Activated gamma-delta T cell treated with Interleukin-2 at 50 U/mL for 16 hours (primary cell): ENCODE measurements at regions not wholly inside any gene's neighbourhood (a gene's known extent, or its start where the extent isn't known, plus 50 kb on each side); places are given as distances from the start of the nearest gene placed in this dataset.

Experiments
- DNase-seq: peaks from one replicate; pipeline ENCODE4 v3.0.0-alpha.2; 2020

DNA sequence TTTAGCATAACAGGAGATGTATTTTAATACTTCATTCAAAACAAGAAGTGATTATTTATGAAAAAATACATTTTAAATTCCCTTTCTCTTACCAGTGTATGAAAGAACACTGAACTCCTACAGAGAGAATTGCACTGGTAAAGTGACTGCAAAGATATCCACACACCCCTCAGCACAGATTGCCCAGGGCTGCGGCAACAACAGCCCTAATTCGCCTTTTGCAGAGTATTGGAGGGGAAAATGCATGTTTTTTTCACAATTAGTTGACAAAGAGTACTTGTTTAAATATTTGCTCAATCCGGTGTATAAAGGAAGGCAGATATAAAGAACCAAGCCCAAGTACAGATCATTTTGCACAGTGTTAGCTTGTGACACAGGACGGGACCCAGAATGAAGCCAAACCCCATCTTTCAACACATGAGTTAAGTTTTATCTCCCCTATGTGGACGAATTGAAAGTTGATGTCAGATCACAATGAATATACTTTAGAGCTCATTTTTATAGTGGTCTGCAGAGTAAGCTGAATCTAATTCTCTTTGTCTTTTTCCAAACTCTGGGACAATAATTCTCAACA lies 551.4 kb upstream of the IGFBP7 start:
- no peak for DNase-seq

DNA sequence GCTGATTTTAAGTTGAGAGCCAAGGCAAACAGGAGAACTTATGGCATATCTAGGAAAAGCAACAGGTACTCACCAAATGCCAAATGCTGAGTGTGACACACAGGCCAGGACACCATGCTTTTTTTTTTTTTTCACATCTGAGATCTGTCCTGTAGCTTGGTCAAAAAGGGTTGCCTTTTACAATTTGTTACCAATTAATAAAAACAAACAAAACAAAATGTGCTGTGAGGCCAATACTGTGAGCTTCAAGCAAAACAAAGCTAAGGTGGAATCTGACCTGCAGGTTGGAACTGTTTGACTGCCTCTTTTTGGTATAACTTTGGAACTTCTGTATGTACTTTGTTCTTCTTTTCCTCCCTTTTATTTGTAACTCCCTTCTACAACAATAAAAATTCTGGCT lies 548.5 kb upstream of the IGFBP7 start:
- no peak for DNase-seq

DNA sequence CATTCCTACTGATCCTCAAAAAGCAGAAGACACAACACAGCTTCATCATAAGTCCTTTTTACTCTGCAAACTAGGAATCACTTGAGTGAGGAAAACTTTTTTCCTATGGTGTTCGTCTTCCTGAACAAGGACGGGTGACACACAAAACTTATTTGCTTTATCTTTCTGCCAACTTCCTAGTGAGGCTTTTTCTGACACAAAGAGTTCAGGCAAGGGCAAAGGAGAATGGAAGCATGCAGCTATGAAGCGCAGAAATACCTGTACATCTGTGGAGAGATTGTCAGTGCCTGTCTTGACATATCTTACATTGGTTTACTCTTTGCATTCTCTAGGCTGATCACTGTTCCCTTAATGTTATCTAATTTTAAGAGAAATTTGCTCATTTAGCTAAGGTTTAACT lies 548.0 kb upstream of the IGFBP7 start:
- DNase-seq = no peak

DNA sequence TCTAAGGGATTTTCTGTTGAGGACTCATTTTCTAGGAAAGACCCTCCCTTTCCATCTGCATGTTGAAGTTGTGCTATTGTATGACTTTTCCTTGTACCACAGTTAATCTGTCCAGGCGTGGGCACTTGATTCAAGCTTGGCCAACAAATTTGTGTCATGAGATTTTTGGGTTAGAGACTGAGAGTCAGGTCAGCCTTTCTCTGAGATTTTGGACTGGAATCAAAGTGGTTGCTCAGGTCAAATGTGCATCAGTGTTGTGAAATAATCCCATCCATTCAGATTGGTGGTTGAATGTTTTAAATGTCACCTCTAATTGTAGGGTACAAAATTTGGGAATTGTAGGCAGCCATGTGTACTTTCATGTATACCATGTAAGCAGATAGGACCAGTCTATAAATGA lies 545.2 kb upstream of the IGFBP7 start:
- no peak for DNase-seq

DNA sequence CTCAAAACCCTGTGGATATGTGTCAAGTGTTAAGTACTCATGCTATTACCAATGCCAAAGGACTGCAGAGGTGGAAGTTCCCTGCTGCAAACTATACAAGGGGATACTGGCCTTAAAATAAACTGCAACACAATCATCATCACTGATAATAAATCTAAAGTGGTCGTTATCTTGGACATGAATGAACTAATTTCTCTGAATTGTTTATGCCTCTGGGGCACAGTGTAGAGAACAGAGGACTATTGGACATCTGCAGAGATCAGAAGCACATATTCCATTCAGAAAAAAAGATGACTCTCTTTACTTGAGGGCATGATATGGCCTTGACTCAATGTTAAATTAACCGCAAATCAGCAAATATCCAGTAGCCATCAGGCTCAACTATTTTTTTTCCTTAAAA lies 542.6 kb upstream of the IGFBP7 start:
- no peak for DNase-seq

DNA sequence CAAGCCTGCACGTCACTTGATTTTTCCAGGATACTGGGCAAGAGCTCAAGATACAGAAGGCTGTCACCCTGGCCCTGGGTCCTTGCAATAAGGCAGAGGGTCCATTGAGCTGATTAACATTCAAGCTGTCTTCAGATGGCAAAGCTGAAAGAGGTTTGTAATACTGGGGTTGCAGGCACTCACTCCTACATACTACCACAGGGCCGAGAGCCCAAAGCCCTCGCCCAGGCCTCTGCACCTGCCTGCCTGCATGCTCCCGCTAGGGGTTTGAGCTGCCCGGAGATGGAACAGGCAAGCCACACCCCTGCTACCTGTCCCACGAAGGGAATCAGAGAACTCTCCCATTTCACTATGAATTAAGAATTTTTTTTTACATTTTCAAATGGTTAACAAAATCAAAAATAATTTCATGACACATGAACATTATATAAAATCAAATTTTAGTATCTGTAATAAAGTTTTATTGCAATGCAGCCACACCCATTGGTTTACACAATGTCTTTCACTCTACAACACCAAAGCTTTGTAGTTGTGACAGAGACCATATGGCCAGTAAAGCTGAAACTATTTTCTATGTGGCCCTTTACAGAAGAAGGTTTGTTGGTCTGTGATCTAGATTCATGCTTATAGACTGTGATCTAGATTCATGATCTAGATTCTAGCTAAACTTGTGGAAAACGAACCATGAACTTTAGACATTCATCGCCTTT lies 530.4 kb upstream of the IGFBP7 start:
- no peak for DNase-seq

DNA sequence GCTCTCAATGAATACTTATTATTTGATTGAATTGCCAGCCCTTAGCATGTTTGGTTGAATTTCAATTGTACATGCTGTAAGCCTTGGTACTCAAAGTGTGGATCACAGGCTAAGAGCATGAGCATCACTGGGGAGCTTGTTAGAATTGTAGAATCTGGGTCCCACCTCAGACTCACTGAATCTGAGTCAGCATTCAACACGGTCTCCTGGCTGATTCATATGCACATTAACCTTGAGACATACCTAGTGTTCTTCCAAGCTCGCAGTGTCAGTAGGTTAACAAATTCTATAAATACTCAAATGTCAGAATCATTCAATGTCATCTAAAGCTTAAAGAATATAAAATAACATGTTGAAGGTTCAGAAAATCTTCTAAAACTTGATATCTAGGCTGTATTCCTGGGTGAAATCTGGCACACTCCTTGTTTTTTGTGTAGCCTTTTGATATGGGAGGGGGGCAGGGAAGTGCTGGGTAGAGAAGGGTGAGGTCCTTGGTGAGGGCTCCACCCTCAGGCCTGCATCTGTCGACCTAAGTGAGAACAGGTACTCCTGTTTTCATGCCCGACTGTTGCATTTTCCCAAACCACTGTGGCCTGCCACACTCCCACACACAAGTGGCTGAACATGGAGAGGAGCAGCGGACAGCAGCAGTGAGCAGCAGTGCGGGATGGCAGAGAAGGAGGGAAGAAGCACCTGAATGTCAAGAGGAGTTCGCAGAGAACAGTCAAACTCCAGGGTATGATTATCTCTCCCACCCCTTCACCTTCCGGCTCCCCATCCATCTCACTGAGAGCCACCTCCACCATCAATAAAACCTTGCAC lies 529.6 kb upstream of the IGFBP7 start:
- DNase-seq = no peak

DNA sequence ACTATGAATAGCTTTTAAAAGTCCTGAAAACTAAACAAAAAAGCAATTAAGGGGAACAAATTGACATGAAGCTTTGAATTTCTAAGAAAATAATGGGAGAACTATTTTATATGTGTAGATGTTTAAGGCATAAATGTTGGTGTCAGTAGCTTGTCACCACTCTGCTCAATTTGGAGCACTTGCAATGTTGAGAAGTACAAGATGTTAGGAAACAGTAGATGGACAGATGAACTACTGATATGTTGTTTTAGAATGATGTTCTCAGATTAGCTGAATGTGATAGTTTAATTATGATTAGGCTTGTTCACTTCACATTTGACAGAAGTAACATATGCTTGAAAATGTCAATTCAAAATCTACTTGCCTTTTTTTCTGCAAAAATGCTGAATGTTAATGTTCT lies 525.7 kb upstream of the IGFBP7 start:
- no peak for DNase-seq

DNA sequence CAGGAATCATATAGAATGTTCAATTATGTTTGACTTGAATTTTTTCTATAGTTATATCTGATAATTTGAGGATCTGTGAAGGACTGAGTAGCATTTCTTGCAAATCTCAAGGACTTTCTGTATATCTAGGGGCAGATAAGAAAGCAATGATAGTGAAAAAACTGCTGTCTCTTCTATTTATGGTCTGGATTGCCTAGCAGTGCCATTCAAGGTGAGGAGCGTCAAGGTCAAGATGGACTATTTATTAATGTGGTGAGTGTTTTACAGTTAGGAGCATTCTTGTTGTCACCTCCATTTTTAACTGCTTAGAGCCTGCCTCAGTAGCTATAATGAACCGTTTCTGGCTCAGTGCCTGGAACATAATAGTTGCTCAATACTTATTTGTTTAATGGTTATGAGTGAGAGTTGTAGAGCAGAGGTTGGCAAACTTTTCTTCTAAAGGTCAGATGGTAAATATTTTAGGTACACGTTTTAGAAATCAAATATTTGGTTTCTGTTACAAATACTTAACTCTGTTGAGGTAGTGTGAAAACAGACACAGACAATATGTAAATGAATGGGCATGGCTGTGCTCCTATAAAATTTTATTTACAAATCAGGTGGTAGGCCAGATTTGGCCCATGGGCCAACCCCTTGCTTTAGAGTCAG lies 523.2 kb upstream of the IGFBP7 start:
- no peak for DNase-seq

DNA sequence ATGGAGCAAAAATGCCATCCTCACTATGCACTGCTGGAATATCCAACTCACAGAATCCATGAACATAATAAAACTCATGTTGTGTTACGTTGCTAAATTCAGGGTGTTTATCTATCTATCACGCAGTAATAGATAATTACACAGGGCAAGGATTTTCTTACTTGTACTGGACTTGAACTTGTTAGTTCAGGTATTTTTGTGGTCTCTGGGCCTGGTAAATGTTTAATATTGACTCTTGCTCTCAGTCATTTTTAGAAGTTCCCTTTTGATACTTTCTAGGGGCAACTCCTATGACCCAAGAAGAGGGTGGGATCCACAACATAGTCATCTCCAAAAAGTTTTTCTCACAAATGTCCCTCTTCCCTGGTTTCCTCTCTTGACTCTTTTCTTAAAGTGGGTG lies 522.4 kb upstream of the IGFBP7 start:
- no peak for DNase-seq

DNA sequence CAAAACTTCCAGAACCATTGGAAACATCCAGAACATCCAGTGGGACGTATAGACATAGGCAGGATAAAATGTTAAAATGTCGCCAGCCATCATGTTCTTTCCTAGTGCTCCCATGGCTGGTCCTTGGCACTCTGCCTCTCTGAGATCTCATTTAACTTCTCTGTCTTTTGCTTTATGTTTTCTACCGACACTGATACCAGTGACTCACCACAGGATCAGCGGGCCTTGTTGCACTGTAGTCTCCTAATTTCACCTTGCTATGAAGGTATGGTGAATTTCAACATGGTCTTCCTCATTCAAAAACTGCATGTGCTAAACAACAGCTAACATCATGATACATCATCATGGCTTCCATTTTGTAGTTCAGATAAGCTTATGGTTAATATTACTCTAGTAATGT lies 521.0 kb upstream of the IGFBP7 start:
- no peak for DNase-seq

DNA sequence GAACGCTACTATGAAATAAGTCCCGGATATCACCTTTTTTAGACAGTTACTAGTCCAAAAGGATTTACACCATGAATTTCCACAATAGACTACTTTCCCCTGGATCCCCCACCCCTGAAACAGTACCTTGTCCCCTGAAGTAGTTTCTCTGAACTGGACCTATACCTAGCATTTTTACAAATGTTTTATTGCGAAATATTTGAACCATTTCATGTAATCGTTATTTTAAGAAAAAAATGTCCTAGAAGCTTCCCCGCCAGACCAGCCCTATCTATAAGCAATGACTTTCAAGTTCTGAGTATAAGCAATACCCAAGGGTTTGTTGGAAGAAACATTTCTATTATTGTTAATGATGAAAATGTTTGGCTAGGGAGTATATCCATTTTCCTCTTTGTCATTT lies 517.8 kb upstream of the IGFBP7 start:
- no peak for DNase-seq

DNA sequence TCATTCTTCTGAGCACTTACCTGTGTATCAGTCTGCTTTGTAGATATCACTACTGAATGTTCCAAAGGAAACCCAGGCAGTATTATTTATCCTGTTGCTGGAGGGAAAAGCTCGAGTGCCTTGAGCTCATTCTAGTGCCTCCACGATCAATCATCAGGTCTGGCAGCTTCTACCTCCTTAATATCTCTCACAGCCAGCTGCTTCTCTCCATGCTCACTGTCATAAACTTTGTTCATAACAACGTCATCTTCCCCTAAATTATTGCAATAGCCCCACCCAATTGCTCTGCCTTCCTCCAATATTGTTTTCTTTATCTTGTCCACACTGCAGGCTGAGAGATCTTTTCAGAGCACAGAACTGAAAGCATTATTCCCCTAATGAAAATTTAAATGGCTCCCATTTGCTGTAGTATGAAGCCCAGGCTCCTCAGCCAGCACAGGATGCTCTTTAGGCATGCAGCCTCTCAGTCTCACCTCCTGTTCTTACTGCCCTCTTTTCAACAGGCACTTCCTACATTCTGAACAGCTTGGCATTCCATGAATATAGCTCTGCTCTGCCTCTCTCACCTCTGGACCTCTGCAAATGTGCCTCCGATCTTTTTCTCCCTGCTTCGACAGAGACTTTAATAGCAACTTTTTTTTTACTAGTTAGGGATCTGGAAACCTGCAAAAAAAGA lies 504.2 kb upstream of the IGFBP7 start:
- DNase-seq = no peak

DNA sequence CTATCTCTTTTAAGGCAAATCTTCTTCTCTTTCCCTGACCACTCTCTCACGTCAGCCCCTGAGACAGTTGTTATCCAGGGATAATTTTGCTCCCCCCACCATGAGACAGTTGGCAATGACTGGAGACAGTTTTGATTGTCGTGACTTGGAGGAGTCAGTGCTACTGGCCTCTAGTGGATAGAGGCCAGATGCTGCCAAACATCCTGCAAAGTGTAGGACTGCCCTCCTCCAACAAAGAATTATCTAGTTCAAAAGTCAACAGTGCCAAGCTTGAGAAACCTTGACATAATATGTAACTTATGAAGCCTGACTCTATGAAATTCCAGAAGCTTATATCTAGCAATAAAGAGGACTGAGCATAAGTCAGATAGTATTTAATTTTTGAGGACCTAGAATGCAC lies 502.1 kb upstream of the IGFBP7 start:
- DNase-seq = no peak

DNA sequence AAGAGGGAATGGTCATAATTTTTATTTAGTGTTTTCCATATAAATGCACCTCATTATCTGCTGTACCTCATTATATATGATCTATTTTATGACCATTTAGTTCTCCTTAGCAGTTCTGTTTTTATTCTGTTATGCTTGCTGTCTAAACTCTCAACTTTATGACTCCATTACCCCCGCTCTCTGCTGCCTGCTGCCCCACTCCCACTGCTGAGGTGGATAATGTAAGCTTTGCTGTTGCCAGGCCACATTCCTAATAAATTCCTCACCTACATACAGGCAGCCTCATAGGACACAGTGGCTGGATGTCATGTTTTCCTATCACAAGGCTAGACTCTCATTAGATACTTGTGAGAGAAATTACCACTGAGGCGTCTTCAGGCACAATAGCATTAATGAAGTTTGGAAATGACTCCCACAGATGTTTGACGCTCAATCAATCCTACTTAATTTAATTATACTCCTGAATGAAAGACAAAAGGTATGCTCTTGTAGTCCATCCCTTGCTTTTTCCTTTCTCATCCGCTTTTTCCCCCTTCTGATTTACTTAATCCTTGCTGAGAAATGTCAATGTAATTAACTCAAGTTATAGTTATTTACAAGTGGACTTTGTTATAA lies 497.5 kb upstream of the IGFBP7 start:
- no peak for DNase-seq

DNA sequence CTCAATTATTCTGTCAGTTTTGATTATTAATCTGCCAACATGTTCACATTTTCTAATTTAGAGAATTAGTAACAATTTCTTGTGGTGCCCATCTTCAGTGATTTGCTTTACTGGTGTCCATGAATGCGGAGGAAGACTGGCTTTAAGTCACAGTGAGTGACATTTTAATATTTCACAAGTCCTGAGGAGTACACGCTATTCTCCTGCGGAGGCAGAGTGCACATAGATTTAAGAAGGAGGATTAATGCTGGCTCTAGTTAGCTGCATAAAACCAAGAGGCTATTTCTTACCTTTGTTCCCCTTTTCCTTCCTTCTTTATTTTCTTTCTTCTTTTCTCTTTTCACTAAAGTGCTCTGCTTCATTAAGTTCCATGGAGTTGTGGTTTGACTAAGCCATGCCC lies 495.2 kb upstream of the IGFBP7 start:
- no peak for DNase-seq

DNA sequence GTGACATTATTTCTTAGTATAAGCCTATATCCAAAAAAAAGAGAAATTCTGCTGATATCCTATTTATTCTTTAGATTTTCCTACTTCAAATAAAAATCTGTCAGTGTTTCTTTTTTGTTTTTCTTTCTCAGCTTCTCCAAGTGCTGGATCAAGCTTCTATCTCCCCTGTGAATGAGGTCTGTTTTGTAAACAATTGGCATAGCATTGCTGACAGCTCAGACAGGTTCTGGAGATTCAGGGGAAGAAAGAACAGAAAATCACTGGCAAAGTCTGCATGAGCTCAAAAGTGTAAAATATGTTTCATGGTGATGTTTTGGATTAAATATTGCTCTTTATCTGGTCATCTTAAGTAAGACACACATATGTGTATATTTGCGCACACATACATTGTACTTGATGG lies 492.0 kb upstream of the IGFBP7 start:
- no peak for DNase-seq

DNA sequence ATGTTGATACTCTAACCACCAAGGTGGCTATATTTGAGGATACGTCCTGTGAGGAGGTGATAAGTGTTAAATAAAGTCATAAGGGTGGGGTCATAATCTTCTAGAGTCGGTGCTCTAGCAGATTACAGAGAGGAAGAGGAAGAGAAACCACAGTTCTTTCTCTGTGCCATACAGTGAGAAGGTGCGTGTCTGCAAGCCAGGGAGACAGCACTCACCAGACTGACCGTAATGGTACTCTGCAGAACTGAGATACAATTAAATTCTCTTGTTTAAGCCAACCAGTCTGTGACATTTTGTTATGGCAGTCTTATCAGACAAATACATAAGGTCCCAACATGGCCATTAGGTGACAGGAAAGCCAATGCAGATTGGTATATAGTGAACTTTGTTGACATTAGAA lies 480.9 kb upstream of the IGFBP7 start:
- DNase-seq = no peak

DNA sequence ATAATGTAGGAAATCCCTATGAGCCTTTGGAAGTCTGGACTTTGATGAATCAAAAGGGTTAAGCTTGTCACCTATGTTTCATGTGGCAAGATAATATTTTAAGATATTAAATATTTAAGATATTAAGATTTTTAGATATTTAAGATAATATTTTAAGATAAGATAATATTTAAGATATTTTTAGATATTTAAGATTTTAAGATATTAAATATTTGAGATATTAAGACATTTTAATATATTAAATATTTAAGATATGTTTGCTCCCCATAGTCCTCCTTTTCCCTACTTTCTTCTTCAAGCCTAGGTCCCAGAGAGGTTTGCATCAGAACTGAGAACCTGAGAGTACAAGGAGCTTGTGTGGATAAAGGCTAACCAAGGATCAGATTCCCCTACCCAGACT lies 478.4 kb upstream of the IGFBP7 start:
- DNase-seq = no peak

DNA sequence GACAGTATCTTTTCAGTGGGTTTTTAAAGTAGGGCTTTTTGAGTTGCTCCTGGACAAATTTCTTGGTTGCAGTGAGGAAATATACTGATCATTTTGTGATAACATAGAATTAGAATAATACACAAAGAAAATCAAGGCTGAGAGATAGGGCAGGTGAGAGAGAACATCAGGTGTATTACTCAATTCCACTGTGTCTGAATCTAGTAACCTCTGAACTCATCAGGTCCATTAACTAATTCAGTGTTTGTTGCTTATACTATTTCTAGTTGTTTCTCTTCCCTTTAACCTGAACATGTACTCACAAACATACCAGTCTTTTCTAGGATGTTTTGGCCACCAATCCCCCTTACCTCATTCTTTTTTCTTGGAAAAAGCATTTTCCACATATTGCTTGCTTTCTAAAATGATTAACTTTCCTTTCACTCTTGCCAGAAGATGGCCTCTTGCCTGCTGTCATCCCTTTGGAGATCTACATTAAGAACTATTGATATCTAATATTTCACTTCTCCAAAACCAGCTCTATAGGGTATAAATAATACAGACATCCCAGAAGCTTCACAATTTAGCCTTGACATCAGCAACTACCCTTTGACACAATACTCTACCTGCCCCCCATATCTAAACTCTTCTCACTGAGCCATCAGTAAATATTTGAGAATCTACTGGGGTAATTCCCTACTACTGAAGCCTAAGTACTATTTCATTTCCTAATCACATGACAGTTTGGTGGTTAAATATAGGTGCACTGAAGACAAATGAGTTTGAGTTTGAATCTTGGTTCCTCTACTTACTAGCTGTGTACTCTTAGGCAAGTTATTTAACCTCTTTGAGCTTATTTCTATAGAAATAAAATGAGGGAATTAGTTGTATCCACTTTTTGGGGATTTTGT lies 470.8 kb upstream of the IGFBP7 start:
- DNase-seq = no peak

DNA sequence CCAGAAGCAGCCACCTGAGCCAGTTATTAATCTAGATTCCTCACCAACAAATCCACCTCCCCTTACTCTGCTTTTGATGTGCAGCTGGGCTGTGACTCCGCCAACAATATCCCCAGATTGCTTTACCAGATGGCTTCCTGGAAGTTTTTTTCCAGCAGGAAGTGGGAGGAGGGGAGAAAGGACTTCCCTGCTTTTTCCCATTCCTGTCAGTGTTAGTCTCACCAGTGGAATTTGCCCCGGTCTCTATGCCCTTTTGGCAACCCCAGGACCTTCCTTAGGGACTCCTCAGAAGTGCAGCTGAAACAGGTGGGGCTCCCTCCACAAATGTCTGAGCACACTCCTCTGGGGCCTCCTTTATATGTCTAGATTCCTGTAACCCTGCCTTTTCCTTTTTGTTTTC lies 465.2 kb upstream of the IGFBP7 start:
- DNase-seq = no peak
